Thyroid gland (tissue), 4 donors: ENCODE measurements at regions not wholly inside any gene's neighbourhood (a gene's known extent, or its start where the extent isn't known, plus 50 kb on each side); places are given as distances from the start of the nearest gene placed in this dataset.

Experiments used
- CTCF ChIP-seq, 6 experiments: fragments of 200-600 bp in 3 of 6; fragments of 450-650 bp in 3 of 6; sonication (generic) in 3 of 6; IDR thresholded peaks; one replicate each; pipeline ENCODE4 v1.5.1; 2016 to 2019; ENCODE audit warnings: antibody characterized with exemption in 6 of 6, mild to moderate bottlenecking in 2 of 6, inconsistent platforms in 1 of 6, moderate library complexity in 1 of 6
- POLR2A ChIP-seq, 2 donors: fragments of 450-650 bp; IDR thresholded peaks; one replicate each; pipeline ENCODE4 v1.6.1; 2017; ENCODE audit warnings: antibody characterized with exemption in 2 of 2, mild to moderate bottlenecking in 2 of 2, moderate library complexity in 1 of 2

- no peak for TF ChIP-seq CTCF (IDR thresholded peaks at IDR 0.05)
- no peak for TF ChIP-seq POLR2A (IDR thresholded peaks at IDR 0.05)
Observed at GRCh38 chr9:108786322-108786721, 69.5 kb downstream of the ACTL7B start.
